Transverse colon (tissue), 4 donors: ENCODE measurements at regions not wholly inside any gene's neighbourhood (a gene's known extent, or its start where the extent isn't known, plus 50 kb on each side); places are given as distances from the start of the nearest gene placed in this dataset.

Source experiments
- EP300 ChIP-seq: sonication (generic); formaldehyde crosslinking; IDR thresholded peaks from one replicate; pipeline ENCODE4 v1.6.1; 2017; ENCODE audit warnings: antibody characterized with exemption, low read depth
- POLR2A ChIP-seq: fragments of 450-650 bp; IDR thresholded peaks from one replicate; pipeline ENCODE4 v1.6.1; 2016; ENCODE audit warnings: antibody characterized with exemption, mild to moderate bottlenecking, moderate library complexity
- POLR2AphosphoS5 ChIP-seq, 3 donors: sonication (generic); formaldehyde crosslinking; IDR thresholded peaks; one replicate each; pipeline ENCODE4 v1.6.1; 2016; ENCODE audit warnings: antibody characterized with exemption in 3 of 3
- TF ChIP-seq, protein P1 (sequence below), 5 experiments: fragments of 200-600 bp in 3 of 5; fragments of 450-650 bp in 2 of 5; sonication (generic) in 3 of 5; IDR thresholded peaks; 1 replicate in 2 of 5; 2 replicates in 3 of 5; pipeline ENCODE4 v1.5.1; 2016 to 2017; ENCODE audit warnings: antibody characterized with exemption in 5 of 5, inconsistent platforms in 3 of 5, mild to moderate bottlenecking in 2 of 5, moderate library complexity in 1 of 5

DNA sequence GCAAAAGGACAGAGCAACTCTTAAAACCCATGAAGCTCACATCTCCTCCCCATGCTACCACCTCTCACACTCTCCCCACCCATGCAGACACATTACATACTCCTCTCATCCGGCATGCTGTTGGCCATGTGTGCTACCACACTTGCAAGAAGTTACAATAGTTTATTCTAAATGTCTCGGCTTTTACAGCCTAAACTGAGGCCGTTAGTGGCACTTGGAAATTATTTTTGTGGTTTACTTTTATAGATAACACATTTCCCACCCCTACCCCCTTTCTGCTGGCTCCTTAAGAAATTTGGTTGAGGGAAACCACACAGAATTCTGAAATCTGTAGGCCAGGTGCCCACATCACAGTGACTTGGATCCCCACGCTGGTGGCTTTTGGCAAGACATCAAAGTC, 141.1 kb upstream of the HHIP start:
- TF ChIP-seq, protein P1, sequence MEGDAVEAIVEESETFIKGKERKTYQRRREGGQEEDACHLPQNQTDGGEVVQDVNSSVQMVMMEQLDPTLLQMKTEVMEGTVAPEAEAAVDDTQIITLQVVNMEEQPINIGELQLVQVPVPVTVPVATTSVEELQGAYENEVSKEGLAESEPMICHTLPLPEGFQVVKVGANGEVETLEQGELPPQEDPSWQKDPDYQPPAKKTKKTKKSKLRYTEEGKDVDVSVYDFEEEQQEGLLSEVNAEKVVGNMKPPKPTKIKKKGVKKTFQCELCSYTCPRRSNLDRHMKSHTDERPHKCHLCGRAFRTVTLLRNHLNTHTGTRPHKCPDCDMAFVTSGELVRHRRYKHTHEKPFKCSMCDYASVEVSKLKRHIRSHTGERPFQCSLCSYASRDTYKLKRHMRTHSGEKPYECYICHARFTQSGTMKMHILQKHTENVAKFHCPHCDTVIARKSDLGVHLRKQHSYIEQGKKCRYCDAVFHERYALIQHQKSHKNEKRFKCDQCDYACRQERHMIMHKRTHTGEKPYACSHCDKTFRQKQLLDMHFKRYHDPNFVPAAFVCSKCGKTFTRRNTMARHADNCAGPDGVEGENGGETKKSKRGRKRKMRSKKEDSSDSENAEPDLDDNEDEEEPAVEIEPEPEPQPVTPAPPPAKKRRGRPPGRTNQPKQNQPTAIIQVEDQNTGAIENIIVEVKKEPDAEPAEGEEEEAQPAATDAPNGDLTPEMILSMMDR (IDR thresholded peaks at IDR 0.05) = no peak
- TF ChIP-seq POLR2AphosphoS5 (IDR thresholded peaks at IDR 0.05) = no peak
- no peak for TF ChIP-seq POLR2A
- no peak for TF ChIP-seq EP300
